H7 (cell line): ENCODE measurements at regions not wholly inside any gene's neighbourhood (a gene's known extent, or its start where the extent isn't known, plus 50 kb on each side); places are given as distances from the start of the nearest gene placed in this dataset.
A peak's percentile ranks its signal among the peaks of the same experiment; 100 is the strongest.
"Not testable (repeated sequence)": the region's sequence is repeated elsewhere in the genome, so short reads cannot be mapped to it uniquely, and the experiment has no call there.

Experiments used
- DNase-seq: peaks from one replicate; pipeline ENCODE4 v3.0.0; 2012
- H3K27me3 ChIP-seq: 2 replicates; pipeline ENCODE4 v1.6.0; 2011; ENCODE audit warnings: mild to moderate bottlenecking, low read length; ENCODE audit not compliant: control insufficient read depth, insufficient read depth
- H3K36me3 ChIP-seq: replicated peaks from 2 replicates; pipeline ENCODE4 v1.5.1; 2011; ENCODE audit warnings: low read length; ENCODE audit not compliant: control insufficient read depth, insufficient read depth
- H3K4me3 ChIP-seq: 2 replicates; pipeline ENCODE4 v1.5.1; 2011; ENCODE audit warnings: low read depth, mild to moderate bottlenecking, control low read depth, low read length, moderate library complexity; ENCODE audit not compliant: insufficient read depth

DNA sequence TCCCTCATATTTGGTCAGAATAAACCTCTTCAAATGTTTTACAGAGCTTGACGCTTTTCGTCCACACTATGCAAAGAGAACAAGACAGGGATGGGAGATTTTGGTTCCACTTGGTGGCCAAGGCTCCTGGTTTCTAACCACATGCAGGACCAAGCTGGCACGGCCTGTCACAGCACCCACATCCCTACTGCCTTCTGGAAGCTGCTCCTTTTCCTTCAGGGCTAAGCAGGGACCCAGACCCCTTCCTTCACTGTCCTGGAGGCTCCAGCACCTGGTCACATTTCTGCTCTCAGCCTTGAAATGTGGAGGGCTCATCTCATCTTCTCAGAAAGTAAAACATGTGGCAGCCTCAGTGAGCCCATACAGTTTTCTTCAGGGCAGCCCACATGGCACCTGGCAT is 50.4 kb upstream of the ARHGEF7 start:
- H3K27me3 ChIP-seq, result peaks cover 13% of the 10 kb centered on the region
- no peak overlapping the region for H3K4me3 ChIP-seq
- H3K36me3 ChIP-seq, result no peaks in the 10 kb centered on the region
- no peak for DNase-seq

DNA sequence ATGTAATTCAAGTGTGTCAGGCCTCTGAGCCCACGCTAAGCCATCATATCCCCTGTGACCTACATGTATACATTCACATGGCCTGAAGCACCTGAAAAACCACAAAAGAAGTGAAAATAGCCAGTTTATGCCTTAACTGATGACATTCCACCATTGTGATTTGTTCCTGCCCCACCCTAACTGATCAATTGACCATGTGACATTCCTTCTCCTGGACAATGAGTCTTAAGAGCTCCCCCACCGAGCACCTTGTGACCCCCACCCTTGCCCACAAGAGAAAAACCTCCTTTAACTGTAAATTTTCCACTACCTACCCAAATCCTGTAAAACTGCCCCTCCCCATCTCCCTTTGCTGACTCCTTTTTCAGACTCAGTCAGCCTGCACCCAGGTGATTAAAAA is 52.1 kb upstream of the ARHGEF7 start:
- no peak for DNase-seq
- Histone ChIP-seq H3K27me3 (peaks cover 13% of the 10 kb centered on the region), H3K4me3 (no peak overlapping the region), H3K36me3 (no peaks in the 10 kb centered on the region)

DNA sequence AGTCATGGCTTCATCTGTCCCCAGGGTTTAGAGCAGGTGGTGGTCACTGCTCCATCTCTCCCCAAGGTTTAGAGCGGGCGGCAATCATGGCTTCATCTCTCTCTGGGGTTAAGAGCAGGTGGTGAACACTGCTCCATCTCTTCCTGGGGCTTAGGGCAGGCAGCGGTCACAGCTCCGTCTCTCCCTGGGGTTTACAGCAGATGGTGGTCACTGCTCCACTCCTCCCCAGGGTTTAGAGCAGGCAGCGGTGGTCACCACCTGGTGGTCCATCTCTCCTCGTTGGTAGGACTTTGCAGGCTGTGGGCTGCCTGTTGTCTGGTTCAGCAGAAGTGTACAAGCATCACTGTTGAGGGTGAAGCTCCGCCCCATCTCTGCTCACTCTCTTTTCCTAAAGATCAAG is 52.8 kb upstream of the ARHGEF7 start:
- DNase-seq, result no peak
- H3K27me3 ChIP-seq, result peaks cover 10% of the 10 kb centered on the region
- no peaks in the 10 kb centered on the region for H3K36me3 ChIP-seq
- H3K4me3 ChIP-seq, result no peak overlapping the region

DNA sequence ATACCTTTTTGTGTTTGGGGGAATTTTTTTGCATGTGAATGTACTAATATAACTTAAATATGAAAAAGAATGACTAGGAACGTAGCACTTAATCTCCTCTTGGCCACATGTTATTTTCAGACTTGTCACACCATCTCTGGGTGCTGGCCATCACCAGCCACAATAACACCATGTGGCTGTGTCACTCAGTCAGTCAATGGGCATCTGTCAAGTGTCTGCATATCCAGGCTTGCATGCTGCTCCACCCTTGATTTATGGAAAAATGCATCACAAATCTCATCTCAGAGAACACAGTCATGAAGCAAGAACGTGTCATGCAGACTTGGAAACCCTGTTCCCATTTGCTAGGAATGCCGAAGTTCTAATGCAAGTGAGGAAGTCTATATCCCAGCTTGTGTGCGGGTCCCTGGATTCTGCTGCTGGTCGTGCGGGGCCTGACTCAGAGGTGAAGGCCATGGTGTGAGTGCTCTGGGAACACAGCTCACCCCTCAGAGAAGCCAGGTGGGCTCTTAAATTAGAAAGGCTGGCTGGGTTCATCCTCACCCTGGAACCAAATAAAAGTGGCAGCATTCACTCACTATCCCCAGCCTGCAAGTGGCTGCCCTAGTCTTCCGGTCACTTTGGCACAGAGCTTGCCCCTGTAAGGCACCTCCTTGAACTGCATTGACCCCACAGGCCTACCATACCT is 53.6 kb upstream of the ARHGEF7 start:
- H3K27me3 ChIP-seq, result peaks cover 4% of the 10 kb centered on the region
- no peak overlapping the region for H3K4me3 ChIP-seq
- DNase-seq, result no peak
- H3K36me3 ChIP-seq, result no peaks in the 10 kb centered on the region

DNA sequence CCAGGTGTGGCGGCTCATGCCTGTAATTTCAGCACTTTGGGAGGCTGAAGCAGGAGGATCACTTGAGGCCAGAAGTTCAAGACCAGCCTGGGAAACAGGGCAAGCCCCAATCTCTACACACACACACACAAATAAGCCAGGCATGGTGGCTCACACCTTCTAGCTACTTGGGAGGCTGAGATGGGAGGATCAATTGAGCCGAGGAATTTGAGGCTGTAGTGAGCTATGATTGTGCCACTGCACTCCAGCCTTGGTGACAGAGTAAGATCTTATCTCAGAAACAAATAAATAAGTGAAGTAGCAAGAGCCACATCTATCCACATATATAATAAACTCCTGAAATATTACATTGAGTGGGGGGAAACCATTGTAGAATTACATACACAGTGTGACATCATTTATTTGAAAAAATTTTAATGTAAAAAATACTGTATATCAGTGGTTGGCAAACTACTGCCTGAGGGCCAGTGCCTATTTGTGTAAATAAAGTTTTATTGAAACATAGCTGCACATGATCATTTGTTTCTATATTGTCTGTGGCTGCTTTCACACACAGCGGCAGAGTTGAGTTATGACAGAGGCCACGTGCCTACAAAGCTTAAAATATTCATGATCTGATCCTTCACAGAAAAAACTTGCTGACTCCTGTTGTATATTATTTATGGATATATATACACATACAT is 54.7 kb upstream of the ARHGEF7 start:
- Histone ChIP-seq H3K36me3 (no peaks in the 10 kb centered on the region), H3K4me3 (no peak overlapping the region), H3K27me3 (no peaks in the 10 kb centered on the region)
- no peak for DNase-seq

DNA sequence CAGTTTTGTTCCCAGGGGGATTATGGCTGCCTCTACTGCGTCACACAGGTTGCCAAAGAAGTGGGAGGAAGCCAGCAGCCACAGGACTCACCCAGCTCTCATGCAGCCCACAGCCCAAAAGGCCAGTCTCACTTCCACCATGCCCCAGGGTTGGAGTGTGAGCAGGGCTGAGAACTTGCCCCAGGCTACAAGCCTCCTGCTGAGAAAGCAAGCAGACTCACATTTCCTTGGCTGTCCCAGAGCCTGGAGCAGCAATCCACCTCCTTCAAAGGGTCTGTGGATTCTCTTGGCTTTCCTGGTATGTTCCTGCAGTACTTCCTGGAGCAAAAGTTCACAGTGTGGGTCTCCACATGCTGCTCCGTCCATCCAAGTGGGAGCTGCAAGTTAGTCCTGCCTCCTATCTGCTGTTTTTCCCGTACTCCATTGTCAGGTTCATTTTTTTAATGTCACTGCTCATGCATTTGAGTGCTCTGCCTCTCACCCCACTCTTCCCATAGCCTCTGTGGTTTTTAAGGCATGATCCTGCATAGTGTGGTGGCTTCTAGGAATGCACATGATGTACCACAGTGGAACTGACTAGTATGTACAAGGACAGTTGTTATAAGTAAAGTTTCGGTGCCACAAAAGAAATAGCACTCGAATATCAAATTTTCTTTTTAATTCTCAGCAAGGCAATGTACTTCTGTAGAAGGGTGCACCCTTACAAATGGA is 56.2 kb upstream of the ARHGEF7 start:
- H3K4me3 ChIP-seq, result no peak overlapping the region
- DNase-seq, result no peak
- no peaks in the 10 kb centered on the region for H3K27me3 ChIP-seq
- no peaks in the 10 kb centered on the region for H3K36me3 ChIP-seq

DNA sequence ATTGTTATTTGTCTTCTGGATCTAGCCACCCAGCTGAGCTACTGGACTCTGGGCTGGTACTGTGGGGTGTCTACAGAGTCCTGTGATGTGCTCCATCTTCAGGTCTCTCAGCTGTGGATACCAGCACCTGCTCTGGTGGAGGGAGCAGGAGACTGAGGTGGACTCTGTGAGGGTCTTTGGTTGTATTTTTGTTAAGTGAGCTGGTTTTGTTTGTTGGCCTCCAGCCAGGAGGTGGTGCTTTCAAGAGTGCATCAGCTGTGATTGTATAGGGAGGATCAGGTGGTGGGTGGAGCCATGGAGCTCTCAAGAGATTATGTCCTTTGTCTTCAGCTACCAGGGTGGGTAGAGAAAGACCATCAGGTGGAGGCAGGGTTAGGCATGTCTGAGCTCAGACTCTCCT is 56.8 kb upstream of the ARHGEF7 start:
- not testable (repeated sequence) for H3K27me3 ChIP-seq, H3K4me3 ChIP-seq, DNase-seq, H3K36me3 ChIP-seq

DNA sequence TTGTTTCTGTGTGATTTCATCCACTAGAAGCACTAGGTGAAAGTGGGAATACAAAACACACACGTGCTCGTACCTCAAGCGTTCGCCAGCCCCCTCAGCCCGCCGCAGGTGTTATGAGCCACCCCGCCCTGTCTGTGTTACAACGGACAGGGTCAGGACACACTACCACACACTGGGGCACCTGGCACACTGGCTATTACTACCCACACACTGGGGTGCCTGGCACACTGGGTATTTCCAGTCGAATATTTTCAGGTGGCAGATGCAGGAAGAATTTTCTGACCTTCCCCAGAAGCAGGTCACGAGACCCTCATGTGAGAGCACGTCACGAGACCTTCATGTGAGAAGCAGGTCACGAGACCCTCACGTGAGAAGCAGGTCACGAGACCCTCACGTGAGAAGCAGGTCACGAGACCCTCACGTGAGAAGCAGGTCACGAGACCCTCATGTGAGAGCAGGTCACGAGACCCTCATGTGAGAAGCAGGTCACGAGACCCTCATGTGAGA is 63.3 kb upstream of the ARHGEF7 start:
- H3K4me3 ChIP-seq, H3K36me3 ChIP-seq, H3K27me3 ChIP-seq, DNase-seq: not testable (repeated sequence)

DNA sequence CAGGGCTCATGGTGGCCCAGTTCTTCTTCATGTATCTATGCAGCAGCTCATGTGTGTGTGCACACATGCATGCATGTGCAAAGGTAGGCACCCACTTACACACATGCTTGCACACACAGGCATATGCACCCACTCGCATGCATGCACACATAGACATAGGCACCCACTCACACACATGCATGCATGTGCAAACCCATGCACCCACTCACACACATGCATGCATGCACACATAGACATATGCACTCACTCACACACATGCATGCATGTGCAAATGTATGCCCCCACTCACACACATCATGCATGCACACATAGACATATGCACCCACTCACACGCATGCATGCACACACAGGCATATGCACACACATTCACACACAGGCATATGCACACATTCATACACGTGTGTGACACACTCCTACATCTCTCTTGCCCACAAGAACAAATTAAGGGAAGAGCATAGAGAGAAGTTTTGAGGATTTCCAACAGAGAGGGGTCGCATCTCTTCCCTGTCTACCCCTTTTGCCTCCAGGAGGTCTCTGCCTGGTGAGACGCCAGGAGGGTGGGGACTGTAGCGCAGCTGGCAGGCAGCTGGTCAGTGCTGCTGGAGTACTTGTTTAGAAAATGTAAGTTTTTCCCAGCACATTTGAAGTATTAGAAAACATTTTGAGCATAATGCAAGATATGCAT is 63.9 kb upstream of the ARHGEF7 start:
- no peak for DNase-seq
- Histone ChIP-seq H3K4me3 (no peak overlapping the region), H3K36me3 (no peaks in the 10 kb centered on the region), H3K27me3 (no peaks in the 10 kb centered on the region)

DNA sequence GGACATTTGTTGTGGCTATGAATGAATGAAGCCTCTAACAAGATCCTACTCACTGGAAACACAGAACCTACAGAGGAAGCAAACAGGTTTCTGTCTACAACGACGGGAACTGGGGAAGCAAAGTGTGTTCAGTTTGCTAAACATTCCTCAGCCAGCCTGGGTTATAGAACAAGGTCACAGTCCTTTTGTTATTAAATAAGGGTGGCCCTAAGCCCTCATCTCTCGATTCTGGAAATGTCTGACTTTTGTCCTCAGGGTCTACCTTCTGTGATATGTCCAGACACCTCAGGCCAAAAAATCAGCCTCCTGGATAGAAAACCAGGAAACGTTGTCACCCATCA is 64.6 kb upstream of the ARHGEF7 start:
- H3K27me3 ChIP-seq, result no peaks in the 10 kb centered on the region
- no peaks in the 10 kb centered on the region for H3K36me3 ChIP-seq
- DNase-seq, result no peak
- H3K4me3 ChIP-seq, result no peak overlapping the region

DNA sequence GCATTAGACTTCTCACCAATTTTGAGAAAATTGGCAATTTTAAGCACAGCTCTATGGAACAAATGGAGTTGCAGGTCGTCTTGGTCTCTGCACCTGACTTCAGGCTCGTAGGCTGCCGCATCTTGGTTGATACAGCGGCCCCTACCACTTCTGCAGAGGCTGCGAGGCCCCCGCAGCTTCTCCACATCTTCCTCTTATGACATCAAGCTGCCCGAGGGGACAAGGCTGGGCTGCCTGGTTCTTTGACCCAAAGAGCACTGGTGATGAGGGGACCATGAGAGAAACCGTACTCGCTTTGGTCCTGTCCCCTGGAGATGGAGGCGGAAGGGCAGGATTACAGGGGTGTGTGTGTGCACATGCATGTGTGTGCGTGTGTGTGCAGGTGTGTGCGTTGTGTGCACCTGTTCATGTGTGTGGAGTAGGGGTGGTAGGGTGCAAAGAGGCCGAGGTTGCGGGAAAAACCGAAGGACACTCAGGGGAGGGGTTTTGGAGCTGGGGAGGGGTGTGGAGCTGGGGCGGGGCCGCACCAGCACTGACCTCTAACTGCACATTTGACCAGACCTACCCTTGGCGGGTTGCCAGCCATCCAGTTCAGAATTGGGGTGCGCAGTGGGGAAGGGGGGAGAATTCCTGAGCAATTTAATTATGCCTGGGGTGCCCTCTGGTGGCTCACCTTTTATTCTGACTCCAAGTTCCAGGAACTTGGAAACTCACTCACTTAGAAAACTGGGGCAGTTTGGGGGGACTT is 65.1 kb upstream of the ARHGEF7 start:
- Histone ChIP-seq H3K4me3 (no peak overlapping the region), H3K36me3 (no peaks in the 10 kb centered on the region), H3K27me3 (no peaks in the 10 kb centered on the region)
- DNase-seq, result peak; percentile 68

DNA sequence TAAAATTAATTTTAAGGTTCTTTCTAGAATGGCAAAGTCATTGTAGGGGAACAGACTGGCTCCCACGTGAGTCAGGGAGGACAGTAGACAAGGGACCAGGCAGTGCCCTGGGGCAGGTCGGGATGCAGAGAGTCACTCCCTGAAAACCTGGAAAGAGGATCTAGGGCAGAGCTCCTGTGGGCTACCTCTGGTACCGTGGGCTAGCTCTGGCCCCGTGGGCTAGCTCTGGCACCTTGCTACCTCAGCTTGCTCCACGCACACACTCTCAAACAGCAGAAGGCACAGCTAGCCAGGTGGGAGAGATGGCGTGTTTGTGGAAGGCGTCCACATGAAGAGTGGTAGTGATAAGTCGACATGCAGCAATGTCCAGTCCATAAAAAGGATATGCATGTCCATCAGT is 66.7 kb upstream of the ARHGEF7 start:
- no peaks in the 10 kb centered on the region for H3K27me3 ChIP-seq

DNA sequence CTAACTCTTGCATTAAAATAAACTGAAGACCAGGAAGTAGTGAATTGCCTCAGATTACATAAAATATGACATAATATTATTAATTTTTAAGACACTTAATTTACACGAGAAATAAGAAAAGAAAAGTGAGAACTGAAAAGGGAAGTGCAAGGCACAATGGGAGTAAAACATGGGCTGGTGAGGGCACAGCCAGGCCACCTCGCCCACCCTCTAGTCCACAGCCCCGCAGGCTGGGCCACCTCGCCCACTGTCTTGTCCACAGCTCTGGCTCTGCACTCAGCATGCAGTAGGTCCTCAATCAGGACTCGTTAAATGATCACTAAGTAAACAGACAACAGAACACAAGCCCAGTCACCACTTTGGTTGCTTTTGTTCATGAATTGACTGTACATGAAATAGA is 67.8 kb upstream of the ARHGEF7 start:
- no peaks in the 10 kb centered on the region for H3K27me3 ChIP-seq
- H3K36me3 ChIP-seq, result no peaks in the 10 kb centered on the region
- H3K4me3 ChIP-seq, result no peak overlapping the region
- no peak for DNase-seq

More for the DNA sequence above, 66.7 kb upstream of the ARHGEF7 start:
- no peaks in the 10 kb centered on the region for H3K36me3 ChIP-seq
- H3K4me3 ChIP-seq, result no peak overlapping the region
- no peak for DNase-seq

DNA sequence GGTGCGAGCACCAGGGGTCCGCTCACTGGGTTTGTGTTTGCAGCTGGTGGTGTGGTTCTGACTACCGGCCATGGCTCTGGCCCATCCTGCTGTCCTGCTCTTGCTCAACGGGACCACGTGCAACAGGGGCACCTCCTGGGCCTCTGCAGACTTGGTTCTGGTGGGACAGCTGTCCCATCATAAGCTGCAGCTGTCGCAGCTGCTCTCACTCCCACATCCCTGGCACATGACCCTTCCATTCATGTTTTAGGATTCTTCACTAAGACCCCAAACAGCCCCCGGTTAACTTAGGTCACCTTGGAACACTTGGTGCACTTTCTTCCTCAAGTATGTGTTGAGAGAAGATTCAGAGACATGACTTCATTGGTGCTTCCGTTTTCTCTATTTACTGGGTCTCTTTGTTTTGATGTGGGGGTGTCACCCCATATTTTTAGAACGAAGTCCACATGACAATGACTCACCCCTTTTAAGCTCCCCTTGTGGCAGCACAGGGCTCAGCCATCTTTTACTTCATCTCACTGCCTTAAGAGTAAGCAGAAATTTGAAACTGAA is 68.4 kb upstream of the ARHGEF7 start:
- DNase-seq, result no peak
- Histone ChIP-seq H3K4me3 (no peak overlapping the region), H3K36me3 (no peaks in the 10 kb centered on the region), H3K27me3 (no peaks in the 10 kb centered on the region)
